Lung (tissue), 11 donors: ENCODE measurements at regions not wholly inside any gene's neighbourhood (a gene's known extent, or its start where the extent isn't known, plus 50 kb on each side); places are given as distances from the start of the nearest gene placed in this dataset.

Experiments
- ATAC-seq: fragments of 200-7000 bp; cut with Tn5 transposase; one replicate; pipeline ENCODE4 v1.9.1; 2020; ENCODE audit warnings: moderate number of reproducible peaks; ENCODE audit not compliant: insufficient read depth, low FRiP score
- DNase-seq, 3 donors: peaks; one replicate each; pipeline ENCODE4 v3.0.0-alpha.2; 2013 to 2017
- H3K27ac ChIP-seq, 2 donors: one replicate each; pipeline ENCODE4 v1.5.1; 2013; ENCODE audit warnings: mild to moderate bottlenecking in 2 of 2, moderate library complexity in 2 of 2, control low read depth in 1 of 2, inconsistent platforms in 1 of 2, low read depth in 1 of 2, low read length in 1 of 2
- H3K27me3 ChIP-seq, 3 donors: one replicate each; pipeline ENCODE4 v1.5.1; 2013; ENCODE audit warnings: low read length in 2 of 3; ENCODE audit not compliant: control insufficient read depth in 3 of 3, insufficient read depth in 3 of 3
- H3K36me3 ChIP-seq, 4 donors: one replicate each; pipeline ENCODE4 v1.5.1; 2013; ENCODE audit warnings: low read length in 4 of 4, mild to moderate bottlenecking in 1 of 4, moderate library complexity in 1 of 4; ENCODE audit not compliant: control insufficient read depth in 4 of 4, insufficient read depth in 4 of 4
- H3K4me1 ChIP-seq, 5 donors: one replicate each; pipeline ENCODE4 v1.5.1; 2013; ENCODE audit warnings: low read length in 5 of 5, mild to moderate bottlenecking in 2 of 5, moderate library complexity in 1 of 5; ENCODE audit not compliant: control insufficient read depth in 5 of 5, insufficient read depth in 5 of 5
- H3K4me3 ChIP-seq: one replicate; pipeline ENCODE4 v1.5.1; 2013; ENCODE audit warnings: mild to moderate bottlenecking, control low read depth, moderate library complexity
- H3K9ac ChIP-seq, 2 donors: one replicate each; pipeline ENCODE4 v1.5.1; 2013; ENCODE audit warnings: low read length in 2 of 2, control low read depth in 1 of 2; ENCODE audit not compliant: insufficient read depth in 1 of 2
- H3K9me3 ChIP-seq, 4 donors: one replicate each; pipeline ENCODE4 v1.5.1; 2013; ENCODE audit warnings: low read length in 3 of 4, mild to moderate bottlenecking in 1 of 4, moderate library complexity in 1 of 4; ENCODE audit not compliant: control insufficient read depth in 4 of 4, insufficient read depth in 3 of 4
- WGBS, 2 donors: extraction: QIAGEN DNeasy Blood & Tissue Kit; methylation state at CpG; one replicate each; pipeline ENCODE4 v1.1.7; 2013; 5-methylcytosine and 5-hydroxymethylcytosine counted together
- TF ChIP-seq, protein P1 (sequence below): IDR thresholded peaks from 2 replicates; pipeline ENCODE4 v1.5.1; 2012; ENCODE audit warnings: mild to moderate bottlenecking; ENCODE audit errors: control extremely low read depth, extremely low read depth
- donor health status: control.
- donor health status: control.
- donor health status: Bipolar disorder and iron deficiency.
- donor health status: healthy.
- donor health status: DM: yes; HTN: yes; CAD: no.

GRCh38 chr5:62682059-62682458, 103.4 kb downstream of the LRRC70 start:
- Histone ChIP-seq H3K27me3 (no peaks in the 10 kb centered on the region), H3K4me1 (peaks cover 0 to 2% (median 0%) of the 10 kb centered on the region in 5 donors), H3K9me3 (peaks cover 0 to 9% (median 2%) of the 10 kb centered on the region in 4 donors), H3K4me3 (no peak overlapping the region), H3K36me3 (no peaks in the 10 kb centered on the region), H3K27ac (no peak overlapping the region), H3K9ac (no peak overlapping the region)
- WGBS, 2 donors = 77 to 90% methylated on average over 2 of the region's 2 CpGs
- TF ChIP-seq, protein P1, sequence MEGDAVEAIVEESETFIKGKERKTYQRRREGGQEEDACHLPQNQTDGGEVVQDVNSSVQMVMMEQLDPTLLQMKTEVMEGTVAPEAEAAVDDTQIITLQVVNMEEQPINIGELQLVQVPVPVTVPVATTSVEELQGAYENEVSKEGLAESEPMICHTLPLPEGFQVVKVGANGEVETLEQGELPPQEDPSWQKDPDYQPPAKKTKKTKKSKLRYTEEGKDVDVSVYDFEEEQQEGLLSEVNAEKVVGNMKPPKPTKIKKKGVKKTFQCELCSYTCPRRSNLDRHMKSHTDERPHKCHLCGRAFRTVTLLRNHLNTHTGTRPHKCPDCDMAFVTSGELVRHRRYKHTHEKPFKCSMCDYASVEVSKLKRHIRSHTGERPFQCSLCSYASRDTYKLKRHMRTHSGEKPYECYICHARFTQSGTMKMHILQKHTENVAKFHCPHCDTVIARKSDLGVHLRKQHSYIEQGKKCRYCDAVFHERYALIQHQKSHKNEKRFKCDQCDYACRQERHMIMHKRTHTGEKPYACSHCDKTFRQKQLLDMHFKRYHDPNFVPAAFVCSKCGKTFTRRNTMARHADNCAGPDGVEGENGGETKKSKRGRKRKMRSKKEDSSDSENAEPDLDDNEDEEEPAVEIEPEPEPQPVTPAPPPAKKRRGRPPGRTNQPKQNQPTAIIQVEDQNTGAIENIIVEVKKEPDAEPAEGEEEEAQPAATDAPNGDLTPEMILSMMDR = no peak
- DNase-seq = no peak
- ATAC-seq = no peak

- no peak overlapping the region for H3K27ac ChIP-seq
- DNase-seq = no peak
- no peak for ATAC-seq
- no peaks in the 10 kb centered on the region for H3K4me1 ChIP-seq
- no peaks in the 10 kb centered on the region for H3K36me3 ChIP-seq
- 85 to 90% methylated on average over 3 of the region's 3 CpGs for whole genome bisulfite sequencing, 2 donors
- no peak overlapping the region for H3K4me3 ChIP-seq
- H3K9me3 ChIP-seq = peaks cover 0 to 6% (median 2%) of the 10 kb centered on the region in 4 donors
- no peaks in the 10 kb centered on the region for H3K27me3 ChIP-seq
- TF ChIP-seq, protein P1 = no peak
- H3K9ac ChIP-seq = no peak overlapping the region
These were observed 102.7 kb downstream of the LRRC70 start for GRCh38 chr5:62681117-62681850.

- DNase-seq (no peak), ATAC-seq (no peak)
- H3K27me3 ChIP-seq = no peaks in the 10 kb centered on the region
- H3K9ac ChIP-seq = no peak overlapping the region
- H3K36me3 ChIP-seq = no peaks in the 10 kb centered on the region
- peaks cover 0 to 6% (median 2%) of the 10 kb centered on the region in 4 donors for H3K9me3 ChIP-seq
- TF ChIP-seq, protein P1 = no peak
- H3K4me1 ChIP-seq = no peaks in the 10 kb centered on the region
- H3K4me3 ChIP-seq = no peak overlapping the region
- no peak overlapping the region for H3K27ac ChIP-seq
These were observed 101.5 kb downstream of the LRRC70 start for GRCh38 chr5:62680121-62680520.
